Endometrial microvascular endothelial cells (primary cell): ENCODE measurements at regions not wholly inside any gene's neighbourhood (a gene's known extent, or its start where the extent isn't known, plus 50 kb on each side); places are given as distances from the start of the nearest gene placed in this dataset.

Source experiments
- in situ Hi-C: cut with HindIII; loops from 2 replicates; pipeline ENCODE4 v1.10.0; 2017; ENCODE audit warnings: low sequenced_read_pairs, low pct_unique_long_range_greater_than_20kb; ENCODE audit errors: inconsistent ontology term

DNA sequence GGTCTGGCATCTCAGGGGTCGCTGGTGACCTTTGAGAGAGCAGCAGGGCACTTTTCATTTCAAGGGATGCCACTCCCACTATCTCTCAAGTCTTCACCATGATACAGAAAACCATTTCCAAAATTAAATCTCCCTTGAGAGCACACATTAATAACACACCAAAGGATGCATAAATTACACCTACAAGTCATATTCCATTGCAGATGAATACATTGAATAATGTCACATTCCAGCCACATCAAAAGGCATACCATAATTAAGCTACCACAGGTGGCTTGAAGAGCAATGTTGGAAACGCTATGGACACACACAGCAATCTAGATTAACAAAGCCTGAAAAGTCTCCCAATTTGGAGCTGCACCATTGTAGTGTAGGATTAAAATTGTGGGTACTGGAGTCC, 353.3 kb upstream of the ZMIZ1 start:
- in situ Hi-C loops: no loop called here

DNA sequence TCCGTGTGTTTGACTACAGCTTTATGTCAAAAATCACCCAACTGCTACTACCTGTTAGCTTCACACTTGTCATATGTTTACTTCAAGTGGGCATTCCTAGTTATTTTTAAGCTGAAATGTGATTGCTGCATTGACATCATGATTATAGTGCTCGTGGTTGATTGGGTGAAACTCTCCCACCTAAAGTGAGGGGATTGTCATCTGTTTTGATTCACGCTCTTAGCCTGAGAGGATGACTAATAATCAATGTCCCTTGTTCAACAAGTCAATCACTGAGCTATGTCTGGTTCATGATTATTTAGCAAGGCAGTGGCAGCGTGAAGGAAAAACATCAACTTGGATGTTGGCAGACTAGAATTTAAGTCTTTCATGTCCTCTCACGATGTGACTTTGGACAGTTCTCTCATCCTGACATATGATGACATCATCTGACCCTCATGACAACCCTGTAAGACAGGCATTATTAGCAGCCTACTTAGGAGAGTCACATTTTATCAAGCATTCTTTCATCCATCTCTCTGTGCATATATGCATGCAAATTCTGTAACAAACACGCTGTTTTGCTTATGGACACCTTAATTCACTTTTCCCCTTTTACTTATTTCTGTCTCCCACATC, 352.6 kb upstream of the ZMIZ1 start:
- in situ Hi-C loops: no loop called here

DNA sequence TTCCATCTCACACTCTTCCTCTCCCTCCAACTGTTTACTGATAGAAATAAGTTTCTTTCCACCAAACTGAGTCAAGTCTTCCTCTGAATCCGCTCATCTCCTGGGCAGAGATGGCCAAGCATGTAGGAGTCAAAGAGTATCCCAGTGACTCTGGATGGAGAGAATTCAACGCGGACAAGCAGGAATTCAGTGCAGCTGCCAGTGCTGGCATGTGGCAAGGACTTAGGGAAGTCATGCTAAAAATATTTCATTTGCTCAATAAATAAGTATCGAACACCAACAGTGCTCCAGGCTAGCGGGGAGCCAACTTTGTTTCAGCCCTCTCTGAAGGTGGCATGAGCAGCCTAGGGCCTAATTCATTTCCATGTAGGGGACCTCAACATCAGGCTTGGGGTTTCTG, 351.6 kb upstream of the ZMIZ1 start:
- in situ Hi-C loops: no loop called here

DNA sequence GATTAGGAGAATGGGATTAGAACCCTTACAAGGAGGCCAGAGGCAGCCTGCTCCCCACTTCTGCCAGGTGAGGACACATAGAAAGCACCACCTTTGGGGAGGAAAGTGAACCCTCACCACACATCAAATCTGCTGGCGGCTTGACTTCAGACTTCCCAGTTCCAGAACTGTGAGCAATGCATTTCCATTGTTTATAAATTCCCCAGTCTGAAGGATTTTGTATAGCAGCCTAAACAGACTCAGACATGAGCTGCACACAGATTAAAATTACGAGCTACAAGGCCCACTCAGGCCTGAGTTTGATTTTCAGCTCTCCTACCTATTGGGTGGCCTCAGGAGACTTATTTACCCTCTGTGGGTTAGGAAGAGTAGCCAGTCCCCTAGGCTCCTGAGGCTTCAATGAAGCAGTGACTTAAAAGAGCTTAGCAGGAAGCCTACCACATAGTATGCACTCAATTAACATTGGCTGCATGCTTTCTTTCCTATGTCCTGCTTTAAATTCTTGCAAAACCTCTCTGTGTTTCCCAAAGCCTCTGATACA, 350.7 kb upstream of the ZMIZ1 start:
- in situ Hi-C loops: no loop called here

DNA sequence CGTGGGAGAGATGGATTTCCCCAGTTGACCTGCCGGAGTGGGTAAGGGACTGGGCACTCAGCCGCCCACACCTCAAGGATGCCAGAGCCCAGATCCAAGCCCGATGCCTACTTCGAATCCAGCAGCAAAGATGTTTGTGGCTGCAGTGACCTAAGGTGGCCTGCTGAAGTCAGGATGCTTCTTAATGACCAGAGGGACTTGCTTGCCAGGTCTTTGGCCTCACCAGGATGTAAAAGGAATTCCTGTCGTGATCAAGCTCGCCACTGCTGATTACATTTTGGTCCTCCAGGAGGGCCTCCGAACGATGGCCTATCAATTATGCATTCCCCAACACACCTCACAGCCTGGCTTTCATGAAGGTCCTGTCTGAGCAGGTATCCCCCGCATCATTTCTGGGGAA, 349.5 kb upstream of the ZMIZ1 start:
- in situ Hi-C loops: no loop called here

DNA sequence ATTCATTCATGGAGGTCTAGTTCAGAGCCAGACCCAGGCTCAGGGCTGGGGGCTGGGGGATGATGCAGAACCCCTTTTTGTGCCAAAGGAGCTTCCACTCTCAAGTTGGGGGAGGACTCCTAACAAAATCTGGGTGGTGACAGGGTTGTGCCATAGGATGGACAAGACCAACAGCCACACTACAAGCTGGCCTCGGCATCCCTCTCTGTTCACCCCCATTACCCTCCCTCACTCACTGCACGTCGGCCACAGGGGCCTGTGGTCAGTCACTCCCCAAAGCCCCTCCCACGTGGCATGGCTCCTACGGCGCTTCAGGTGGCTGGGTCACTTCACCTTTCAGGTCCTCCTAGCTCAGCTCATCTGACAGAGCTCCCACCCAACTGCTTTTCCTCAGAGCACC, 348.7 kb upstream of the ZMIZ1 start:
- in situ Hi-C loops: no loop called here

DNA sequence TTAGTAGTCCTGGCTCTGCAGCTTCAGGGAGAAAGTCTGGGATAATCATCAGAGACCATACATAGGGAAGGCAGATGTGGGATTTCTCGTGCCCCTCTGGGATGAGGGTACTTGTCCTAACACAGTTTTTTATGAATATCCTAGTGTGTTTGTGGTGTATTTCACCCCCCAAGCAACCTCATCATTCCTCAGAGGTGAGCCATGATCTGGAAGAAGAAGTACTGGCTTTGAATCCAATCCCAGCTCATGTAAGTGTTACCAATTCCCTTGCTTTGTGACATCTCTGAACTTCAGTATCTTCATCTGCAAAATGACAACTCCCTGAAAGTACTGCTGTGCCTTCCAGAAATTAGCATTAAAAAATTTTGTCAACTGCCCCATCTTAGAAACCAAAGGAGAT, 347.5 kb upstream of the ZMIZ1 start:
- in situ Hi-C loops: no loop called here

DNA sequence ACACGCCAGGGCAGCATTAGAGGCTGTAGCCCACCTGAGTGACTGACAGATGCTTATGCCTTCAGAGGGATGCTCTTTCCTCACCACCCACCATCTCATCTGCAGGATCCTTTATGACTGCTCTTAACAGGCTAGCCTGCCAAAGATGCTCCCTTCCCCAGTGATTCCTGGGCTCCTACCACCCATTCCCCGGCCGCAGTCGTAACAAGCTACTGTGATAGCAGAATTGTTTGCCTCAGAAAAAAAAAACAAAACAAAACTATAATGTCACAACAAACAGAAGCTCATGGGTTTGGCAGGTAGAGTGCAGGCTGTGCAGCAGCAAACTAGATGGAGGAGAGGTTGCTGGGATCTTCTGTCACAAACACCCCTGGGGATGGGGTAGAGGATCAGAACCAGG, 343.9 kb upstream of the ZMIZ1 start:
- in situ Hi-C loops: no loop called here

DNA sequence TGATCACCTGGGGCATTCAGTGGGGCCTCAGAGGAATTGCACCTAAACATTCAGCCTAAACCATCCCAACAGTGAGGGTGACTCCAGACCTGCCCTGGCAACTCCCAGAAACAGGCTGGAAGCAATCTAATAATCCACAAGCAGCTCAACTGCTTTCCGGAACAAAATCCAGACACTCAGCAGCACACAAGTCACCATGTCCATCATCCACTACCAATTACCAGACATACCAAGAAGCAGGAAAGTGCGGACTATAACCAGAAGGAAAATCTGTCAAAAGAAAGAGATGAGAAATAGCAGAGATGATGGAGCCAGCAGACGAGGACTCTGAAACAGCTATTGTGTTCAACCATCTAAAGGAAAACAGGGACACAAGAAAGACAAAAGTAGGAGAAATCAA, 342.6 kb upstream of the ZMIZ1 start:
- in situ Hi-C loops: no loop called here

DNA sequence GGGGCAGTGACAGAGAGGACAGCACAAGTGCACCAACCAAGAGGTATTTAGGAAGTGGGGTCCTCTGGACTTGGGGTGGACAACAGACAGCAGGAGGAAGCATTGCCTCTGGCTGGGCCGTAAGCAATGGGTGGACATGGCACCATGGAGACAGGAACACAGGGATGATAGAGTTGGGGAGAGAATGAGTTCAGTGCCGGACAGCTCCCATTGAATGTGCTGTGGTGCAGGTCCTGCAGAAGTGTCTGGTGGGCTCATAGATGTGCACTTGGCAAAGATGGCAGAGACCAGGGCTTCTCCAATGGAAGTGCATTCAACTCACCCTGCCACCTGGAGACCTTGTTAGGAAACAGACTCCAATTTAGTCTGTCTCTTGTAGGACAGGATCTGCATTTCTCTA, 341.5 kb upstream of the ZMIZ1 start:
- in situ Hi-C loops: no loop called here

DNA sequence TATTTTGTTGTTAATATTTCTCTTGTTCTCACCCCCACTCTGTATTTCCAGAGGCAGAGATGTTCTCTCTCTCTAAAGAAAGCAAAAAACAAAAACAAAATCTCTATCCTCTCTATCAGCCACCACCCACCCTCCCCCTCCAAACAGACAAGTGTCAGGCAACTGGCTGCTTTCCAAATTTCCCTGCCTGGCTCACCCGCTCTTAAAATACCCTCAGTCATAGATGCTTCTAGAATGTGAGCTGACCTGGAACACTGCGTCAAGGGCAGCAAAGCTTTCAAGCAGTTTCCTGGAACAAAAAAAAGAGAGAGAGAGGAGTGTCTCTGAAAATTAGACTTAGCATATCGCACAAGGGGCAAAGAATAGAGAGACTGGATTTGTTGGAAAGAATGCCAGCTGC, 341.0 kb upstream of the ZMIZ1 start:
- in situ Hi-C loops: no loop called here

DNA sequence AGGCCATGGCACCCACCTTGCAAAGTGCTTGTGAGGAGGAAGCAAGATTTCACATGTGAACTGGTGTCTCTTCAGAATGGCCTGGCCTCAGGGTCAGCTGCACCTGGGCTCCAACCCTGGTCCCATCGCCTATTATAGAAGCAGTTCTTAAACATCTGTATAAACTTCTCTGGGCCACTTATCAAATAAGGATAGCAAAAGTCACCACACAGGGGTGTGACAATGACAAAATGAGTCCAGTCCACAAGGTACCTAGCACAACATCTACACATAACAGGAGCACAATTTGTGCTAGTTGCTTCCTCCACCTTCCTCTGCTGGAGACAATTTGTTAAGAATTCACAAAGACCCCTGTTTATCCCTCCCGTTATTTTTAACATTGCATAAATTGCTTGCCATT, 340.6 kb upstream of the ZMIZ1 start:
- in situ Hi-C loops: no loop called here

DNA sequence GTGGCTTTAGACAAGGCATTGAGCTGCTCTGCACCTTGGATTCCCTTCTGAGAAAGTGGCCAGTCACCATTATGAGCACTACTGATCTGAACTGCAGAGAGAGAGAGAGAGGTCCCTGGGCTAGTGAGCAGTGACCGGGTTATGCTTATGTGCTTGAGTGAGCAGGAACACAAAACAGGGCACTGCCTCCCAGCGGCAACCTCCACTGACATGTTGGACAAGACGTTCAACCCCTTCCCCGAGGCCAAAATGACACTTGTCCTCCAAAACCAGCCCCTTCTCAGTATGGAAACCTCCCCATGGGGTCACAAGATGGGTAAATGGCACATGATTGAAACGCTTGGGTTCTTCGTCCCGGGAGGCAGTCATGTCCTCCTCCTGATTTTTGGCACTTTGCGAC, 339.4 kb upstream of the ZMIZ1 start:
- in situ Hi-C loops: no loop called here

DNA sequence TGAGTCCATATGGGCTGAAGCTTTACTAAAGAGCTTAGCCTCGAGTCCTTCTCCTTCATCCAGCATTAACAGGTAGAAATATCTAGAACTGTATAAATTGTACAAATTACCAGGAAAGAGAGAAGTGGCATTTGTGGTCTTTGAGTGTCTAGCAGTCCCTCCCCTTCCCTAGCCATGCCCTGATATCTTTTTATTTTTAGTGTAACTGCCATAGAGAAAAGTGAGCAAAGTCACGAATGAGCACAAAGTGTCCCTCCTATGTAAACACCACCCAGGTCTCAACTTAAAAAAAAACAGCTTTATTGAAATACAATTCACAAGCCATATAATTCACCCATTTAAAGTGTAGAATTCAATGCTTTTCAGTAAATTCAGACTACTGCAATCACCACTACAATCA, 339.0 kb upstream of the ZMIZ1 start:
- in situ Hi-C loops: no loop called here

DNA sequence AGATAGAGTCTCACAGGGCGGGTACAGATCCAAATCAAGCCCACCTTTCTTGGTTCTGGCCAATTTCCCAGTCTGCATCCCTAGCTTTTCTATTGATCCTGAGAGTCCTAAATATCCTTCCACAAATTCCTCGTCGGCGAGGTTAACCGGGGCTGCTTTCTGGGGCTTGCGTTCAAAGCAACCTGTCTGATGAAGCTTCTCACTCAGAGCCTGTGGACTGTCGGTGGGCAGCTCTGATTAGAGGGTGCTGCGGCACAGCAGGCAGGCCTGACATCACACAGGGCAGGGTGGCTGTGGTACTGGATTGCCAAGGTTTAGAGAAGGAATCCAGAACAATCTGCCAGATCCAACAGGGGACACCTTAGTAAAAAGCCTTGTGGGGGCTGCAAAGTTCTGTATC, 338.0 kb upstream of the ZMIZ1 start:
- in situ Hi-C loops: no loop called here

DNA sequence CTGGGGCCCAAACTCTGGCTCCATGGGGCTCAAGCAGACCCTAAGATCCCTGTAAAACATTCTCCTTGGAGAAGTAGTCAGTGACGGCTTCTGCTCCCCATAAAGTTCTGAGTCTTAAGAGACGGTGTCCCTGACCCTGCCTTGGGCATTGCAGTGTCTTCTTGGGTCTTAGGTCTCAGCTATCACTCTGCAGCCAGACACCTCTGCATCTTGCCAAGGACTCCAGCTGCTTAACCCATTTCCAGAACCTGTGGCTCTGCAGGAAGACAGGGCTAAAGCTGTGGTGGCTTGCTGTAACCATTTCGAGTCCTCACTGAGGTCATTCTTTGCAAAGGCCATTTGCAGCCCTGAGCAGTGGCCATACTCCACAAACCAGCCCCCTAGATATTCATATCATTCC, 337.1 kb upstream of the ZMIZ1 start:
- in situ Hi-C loops: no loop called here

DNA sequence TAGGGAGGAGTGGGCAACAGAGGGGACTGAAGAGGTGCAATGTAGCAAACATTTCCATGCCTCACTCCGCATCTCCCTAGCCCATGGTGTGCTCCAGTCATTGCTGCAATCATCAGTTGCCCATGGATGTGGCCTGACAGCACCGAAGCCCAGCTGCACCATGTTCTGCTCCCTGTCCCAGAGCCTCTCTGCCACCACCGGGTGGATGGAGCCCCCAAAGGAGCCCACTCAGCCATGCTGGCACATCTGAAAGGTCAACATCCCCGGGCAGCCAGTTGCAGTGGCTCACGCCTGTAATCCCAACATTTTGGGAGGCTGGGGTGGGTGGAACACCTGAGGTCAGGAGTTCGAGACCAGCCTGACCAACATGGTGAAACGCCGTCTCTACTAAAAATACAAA, 336.4 kb upstream of the ZMIZ1 start:
- in situ Hi-C loops: no loop called here

DNA sequence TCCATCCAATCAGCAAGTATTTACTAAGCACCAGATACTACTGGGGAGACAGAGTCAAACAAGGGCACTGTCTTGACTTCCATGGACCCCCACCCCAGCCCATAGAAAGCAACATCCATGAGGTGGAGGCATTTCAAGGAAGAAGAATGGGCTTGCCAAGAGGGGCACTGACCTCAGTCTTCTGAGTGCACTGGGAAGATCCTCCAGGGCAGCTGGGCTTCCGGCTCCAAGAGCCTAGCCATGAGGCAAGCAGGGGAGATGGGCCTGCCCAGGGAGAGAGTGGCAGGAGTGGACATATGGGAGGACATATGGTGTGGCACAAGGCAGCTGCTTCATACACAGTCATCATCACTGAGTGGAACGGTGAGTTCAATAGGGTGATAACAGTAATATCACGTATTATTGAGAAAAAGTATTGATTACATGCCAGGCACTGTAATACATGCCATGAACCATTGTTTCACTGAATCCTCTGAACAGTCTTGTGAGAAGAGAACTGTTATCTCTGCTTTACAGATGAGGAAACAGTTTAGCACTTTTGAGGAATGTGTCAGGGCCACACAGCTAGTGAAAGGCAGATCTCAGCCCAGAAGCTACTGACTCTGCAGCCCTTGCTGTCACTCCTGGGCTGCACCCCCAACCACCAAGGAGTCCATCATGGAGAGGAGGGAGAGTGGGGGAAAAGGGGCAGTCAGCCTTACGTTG, 331.7 kb upstream of the ZMIZ1 start:
- in situ Hi-C loops: no loop called here

DNA sequence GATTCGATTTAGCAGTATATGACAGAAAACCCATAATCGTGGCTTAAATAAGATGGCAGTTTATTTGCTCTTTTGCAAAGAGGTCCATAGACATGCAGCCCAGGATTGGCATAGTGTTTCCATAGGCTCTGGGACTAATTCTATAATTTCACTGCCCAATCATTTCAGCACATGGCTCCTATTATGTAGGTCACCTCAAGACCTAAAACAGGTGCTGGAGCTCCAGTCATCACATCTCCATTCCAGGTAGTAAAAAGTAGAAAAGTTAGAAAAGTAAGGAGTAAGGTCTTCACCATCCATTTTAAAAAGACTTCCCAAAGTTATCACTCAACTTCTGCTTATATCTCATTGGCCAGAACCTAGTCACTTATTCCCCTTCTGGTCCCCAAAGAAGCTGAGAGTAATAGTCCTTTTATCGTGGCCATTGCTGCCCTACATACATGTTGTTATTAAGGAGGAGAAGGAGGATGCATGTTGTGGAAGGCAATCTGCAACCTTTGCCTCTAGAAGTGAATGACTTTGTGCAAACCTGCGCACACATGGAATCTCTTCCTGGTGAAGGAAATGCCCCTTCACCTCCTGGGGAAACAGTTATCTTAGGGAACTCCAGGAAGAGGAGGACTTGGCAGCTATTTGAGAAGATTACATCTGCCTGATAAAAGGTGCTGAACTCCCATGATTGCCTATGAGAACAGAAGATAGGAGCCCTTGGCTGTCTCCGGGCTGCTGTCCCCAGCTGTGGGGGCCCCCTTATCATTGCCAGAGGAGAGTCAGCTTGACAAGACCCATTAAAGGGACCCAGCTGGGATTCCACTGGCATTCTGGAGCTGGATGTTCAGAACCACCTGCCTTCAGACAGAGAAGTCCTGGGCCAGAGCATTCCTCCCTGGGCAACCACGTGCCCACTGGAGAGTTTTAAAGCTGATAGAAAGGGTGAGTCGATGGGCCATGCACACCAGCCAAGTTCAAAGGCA, 330.6 kb upstream of the ZMIZ1 start:
- in situ Hi-C loops: no loop called here

DNA sequence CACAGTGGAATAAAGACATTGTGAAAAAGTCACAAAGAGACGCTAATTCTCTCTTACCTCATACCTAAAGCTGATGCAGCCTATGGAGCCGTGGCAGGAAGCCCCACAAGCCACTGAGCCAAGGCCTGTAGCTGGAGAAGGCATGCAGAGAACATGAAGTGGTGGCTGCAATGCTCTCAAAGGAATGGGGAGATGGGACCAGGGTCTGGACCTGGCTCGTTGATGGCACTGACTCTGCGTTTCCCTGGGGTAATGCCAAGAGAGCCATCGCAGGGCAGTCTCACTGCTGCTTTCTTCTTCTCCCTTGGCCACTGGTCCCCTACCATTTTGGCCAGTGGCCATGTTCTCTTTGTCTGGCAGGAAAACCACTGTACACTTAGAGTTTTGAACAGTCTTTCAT, 329.9 kb upstream of the ZMIZ1 start:
- in situ Hi-C loops: no loop called here
